ENCODE measurements at regions not wholly inside any gene's neighbourhood (a gene's known extent, or its start where the extent isn't known, plus 50 kb on each side); places are given as distances from the start of the nearest gene placed in this dataset.

GRCh38 chr20:24813080-24813479 lies 136.0 kb upstream of the CST7 start:
- Histone ChIP-seq H3K36me3 (ENCODE audit: low read depth) (no peaks in the 10 kb centered on the region), H3K4me1 (replicated peaks; ENCODE audit: insufficient read depth) (no peaks in the 10 kb centered on the region), H3K27ac (no peak overlapping the region), H3K4me3 (no peak overlapping the region), H3K9me3 (ENCODE audit: insufficient read depth, low read depth) (no peaks in the 10 kb centered on the region), H3K79me2 (ENCODE audit: low read depth) (no peaks in the 10 kb centered on the region), H3K27me3 (ENCODE audit: insufficient read depth, low read depth) (0 out of 2 replicates have a peak, but pooled peaks cover 3% of the 10 kb centered on the region), H3K4me2 (no peak overlapping the region), H3K9me2 (ENCODE audit: insufficient read depth) (no peaks in the 10 kb centered on the region), H4K20me1 (ENCODE audit: insufficient read depth) (no peaks in the 10 kb centered on the region), H2AFZ (no peak overlapping the region), H3F3A (ENCODE audit: insufficient read depth, low read depth) (no peaks in the 10 kb centered on the region)
- ChIA-PET POLR2A (ENCODE audit: unreplicated experiment) (no interaction called here), CTCF (no interaction called here)
- TF ChIP-seq EZH2 (IDR thresholded peaks at IDR 0.05; ENCODE audit: low read depth) (no peak), CTCF (conservative IDR thresholded peaks at IDR 0.05) (no peak)
- no peak for DNase-seq
- intact Hi-C loops (cut with micrococcal nuclease; ENCODE audit: unreplicated experiment), result no loop called here
- BruUV-seq (replicated peaks), result no TSS peak

- Histone ChIP-seq H3K27me3 (ENCODE audit: insufficient read depth, low read depth) (0 out of 2 replicates have a peak, but pooled peaks cover 3% of the 10 kb centered on the region), H3K9me3 (ENCODE audit: insufficient read depth, low read depth) (no peaks in the 10 kb centered on the region), H3K4me3 (no peak overlapping the region), H2AFZ (no peak overlapping the region), H3K4me1 (replicated peaks; ENCODE audit: insufficient read depth) (no peaks in the 10 kb centered on the region), H3K4me2 (no peak overlapping the region), H3F3A (ENCODE audit: insufficient read depth, low read depth) (no peaks in the 10 kb centered on the region), H4K20me1 (ENCODE audit: insufficient read depth) (no peaks in the 10 kb centered on the region), H3K27ac (no peak overlapping the region), H3K36me3 (ENCODE audit: low read depth) (no peaks in the 10 kb centered on the region), H3K79me2 (ENCODE audit: low read depth) (no peaks in the 10 kb centered on the region), H3K9me2 (ENCODE audit: insufficient read depth) (no peaks in the 10 kb centered on the region)
- no peak for DNase-seq
- BruUV-seq (replicated peaks), result no TSS peak
- TF ChIP-seq EZH2 (IDR thresholded peaks at IDR 0.05; ENCODE audit: low read depth) (no peak), CTCF (conservative IDR thresholded peaks at IDR 0.05) (no peak)
- CTCF ChIA-PET, result no interaction called here
- POLR2A ChIA-PET (ENCODE audit: unreplicated experiment), result no interaction called here
- intact Hi-C loops (cut with micrococcal nuclease; ENCODE audit: unreplicated experiment), result no loop called here
Observed at GRCh38 chr20:24813496-24813895, 135.6 kb upstream of the CST7 start.

GRCh38 chr20:24813936-24814335 lies 135.1 kb upstream of the CST7 start:
- H3K4me1 ChIP-seq (replicated peaks; ENCODE audit: insufficient read depth), result no peaks in the 10 kb centered on the region
- intact Hi-C loops (cut with micrococcal nuclease; ENCODE audit: unreplicated experiment), result no loop called here
- BruUV-seq (replicated peaks), result no TSS peak
- 0 out of 2 replicates have a peak, but pooled peaks cover 3% of the 10 kb centered on the region for H3K27me3 ChIP-seq (ENCODE audit: insufficient read depth, low read depth)
- no peak for DNase-seq
- no peak overlapping the region for H2AFZ ChIP-seq
- no peak for TF ChIP-seq EZH2 (IDR thresholded peaks at IDR 0.05; ENCODE audit: low read depth)
- no peak for TF ChIP-seq CTCF (conservative IDR thresholded peaks at IDR 0.05)
- CTCF ChIA-PET, result no interaction called here
- no peaks in the 10 kb centered on the region for H3K9me3 ChIP-seq (ENCODE audit: insufficient read depth, low read depth)
- H3K79me2 ChIP-seq (ENCODE audit: low read depth), result no peaks in the 10 kb centered on the region
- no peak overlapping the region for H3K4me2 ChIP-seq
- no peaks in the 10 kb centered on the region for H3K36me3 ChIP-seq (ENCODE audit: low read depth)
- no peaks in the 10 kb centered on the region for H4K20me1 ChIP-seq (ENCODE audit: insufficient read depth)
- POLR2A ChIA-PET (ENCODE audit: unreplicated experiment), result no interaction called here
- no peak overlapping the region for H3K4me3 ChIP-seq
- no peaks in the 10 kb centered on the region for H3F3A ChIP-seq (ENCODE audit: insufficient read depth, low read depth)
- H3K27ac ChIP-seq, result no peak overlapping the region
- H3K9me2 ChIP-seq (ENCODE audit: insufficient read depth), result no peaks in the 10 kb centered on the region

Measured in PC-9 (cell line).